ENCODE measurements at regions not wholly inside any gene's neighbourhood (a gene's known extent, or its start where the extent isn't known, plus 50 kb on each side); places are given as distances from the start of the nearest gene placed in this dataset.

DNA sequence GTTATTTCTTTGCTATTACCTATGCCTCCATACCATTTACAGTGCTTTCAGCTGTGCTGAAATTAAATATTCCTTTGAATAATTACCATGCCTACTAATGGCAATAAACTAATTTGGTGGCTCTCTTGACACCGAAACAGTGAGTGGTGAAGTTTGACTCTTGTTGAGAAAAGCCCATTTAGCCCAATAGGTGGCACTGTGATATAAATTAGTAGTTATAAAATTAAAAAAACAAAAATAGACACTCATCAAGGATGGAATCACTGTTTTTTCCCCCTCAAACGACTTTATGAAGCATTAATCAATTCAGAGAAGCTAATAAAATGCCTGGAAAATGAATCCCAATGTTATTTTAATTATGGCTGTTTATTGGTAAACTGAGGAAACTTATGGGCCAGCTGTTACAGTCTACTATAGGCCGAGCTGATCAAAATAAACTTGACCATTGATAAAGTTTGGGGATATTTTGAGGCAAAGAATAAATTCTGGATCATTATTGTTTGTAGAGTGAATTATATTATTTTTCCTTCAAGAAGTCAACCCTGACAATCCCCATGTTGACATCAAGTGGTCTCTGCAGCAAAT, 339.6 kb downstream of the TRIB2 start:
- ATAC-seq: no peak

DNA sequence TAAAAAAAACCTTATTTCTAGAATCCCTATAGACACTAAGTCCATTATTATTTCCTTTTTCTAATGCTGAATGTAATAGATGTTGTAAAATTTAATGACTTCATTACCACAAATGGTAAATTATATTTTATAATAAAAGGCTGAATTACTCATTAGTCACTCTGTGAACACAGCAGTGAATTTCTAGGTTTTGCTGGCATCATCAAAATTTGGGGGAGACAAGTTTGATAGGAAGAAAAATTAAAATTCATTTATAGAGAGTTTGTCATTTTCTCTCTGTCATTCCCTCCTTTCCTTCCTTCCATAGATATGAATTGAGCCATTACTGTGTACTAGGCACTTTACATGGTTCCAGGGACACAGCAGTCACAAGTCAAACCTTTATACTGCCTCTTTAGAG, 340.9 kb downstream of the TRIB2 start:
- no TSS peak for BruUV-seq (replicated peaks)
- POLR2A ChIA-PET: no interaction called here
- intact Hi-C loops (cut with micrococcal nuclease; ENCODE audit: unreplicated experiment): loop anchor here (5.0 kb wide), 1 partner anchor 135 kb away; no protein-coding TSS in a partner anchor

More for the DNA sequence above, 339.6 kb downstream of the TRIB2 start:
- ChIA-PET POLR2A (no interaction called here), CTCF (no interaction called here)
- Histone ChIP-seq H3K27ac (ENCODE audit: low read length) (no peak overlapping the region), H3K27me3 (ENCODE audit: control insufficient read depth, insufficient read depth, low read length) (no peaks in the 10 kb centered on the region; the same call in 1 of the 2 replicates), H3K4me3 (ENCODE audit: low read depth in 2 of 2, low read length in 2 of 2) (no peak overlapping the region), H3K4me1 (ENCODE audit: control insufficient read depth, insufficient read depth, low read length) (no peaks in the 10 kb centered on the region; the same call in 1 of the 2 replicates), H3K9me3 (ENCODE audit: control insufficient read depth, insufficient read depth, low read depth, low read length) (no peaks in the 10 kb centered on the region), H3K36me3 (ENCODE audit: control insufficient read depth, insufficient read depth, low read length) (no peaks in the 10 kb centered on the region)
- BruUV-seq (replicated peaks): no TSS peak
- TF ChIP-seq, protein P1, sequence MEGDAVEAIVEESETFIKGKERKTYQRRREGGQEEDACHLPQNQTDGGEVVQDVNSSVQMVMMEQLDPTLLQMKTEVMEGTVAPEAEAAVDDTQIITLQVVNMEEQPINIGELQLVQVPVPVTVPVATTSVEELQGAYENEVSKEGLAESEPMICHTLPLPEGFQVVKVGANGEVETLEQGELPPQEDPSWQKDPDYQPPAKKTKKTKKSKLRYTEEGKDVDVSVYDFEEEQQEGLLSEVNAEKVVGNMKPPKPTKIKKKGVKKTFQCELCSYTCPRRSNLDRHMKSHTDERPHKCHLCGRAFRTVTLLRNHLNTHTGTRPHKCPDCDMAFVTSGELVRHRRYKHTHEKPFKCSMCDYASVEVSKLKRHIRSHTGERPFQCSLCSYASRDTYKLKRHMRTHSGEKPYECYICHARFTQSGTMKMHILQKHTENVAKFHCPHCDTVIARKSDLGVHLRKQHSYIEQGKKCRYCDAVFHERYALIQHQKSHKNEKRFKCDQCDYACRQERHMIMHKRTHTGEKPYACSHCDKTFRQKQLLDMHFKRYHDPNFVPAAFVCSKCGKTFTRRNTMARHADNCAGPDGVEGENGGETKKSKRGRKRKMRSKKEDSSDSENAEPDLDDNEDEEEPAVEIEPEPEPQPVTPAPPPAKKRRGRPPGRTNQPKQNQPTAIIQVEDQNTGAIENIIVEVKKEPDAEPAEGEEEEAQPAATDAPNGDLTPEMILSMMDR (IDR thresholded peaks at IDR 0.05): peak; percentile 71; the same call in 1 of the 2 replicates
- TF ChIP-seq SIN3A (IDR thresholded peaks at IDR 0.05; ENCODE audit: borderline replicate concordance, insufficient read depth, low read depth, low read length) (no peak), TCF7L2 (IDR thresholded peaks at IDR 0.05; ENCODE audit: low read depth, low read length) (no peak)
- TF ChIP-seq, protein P2, sequence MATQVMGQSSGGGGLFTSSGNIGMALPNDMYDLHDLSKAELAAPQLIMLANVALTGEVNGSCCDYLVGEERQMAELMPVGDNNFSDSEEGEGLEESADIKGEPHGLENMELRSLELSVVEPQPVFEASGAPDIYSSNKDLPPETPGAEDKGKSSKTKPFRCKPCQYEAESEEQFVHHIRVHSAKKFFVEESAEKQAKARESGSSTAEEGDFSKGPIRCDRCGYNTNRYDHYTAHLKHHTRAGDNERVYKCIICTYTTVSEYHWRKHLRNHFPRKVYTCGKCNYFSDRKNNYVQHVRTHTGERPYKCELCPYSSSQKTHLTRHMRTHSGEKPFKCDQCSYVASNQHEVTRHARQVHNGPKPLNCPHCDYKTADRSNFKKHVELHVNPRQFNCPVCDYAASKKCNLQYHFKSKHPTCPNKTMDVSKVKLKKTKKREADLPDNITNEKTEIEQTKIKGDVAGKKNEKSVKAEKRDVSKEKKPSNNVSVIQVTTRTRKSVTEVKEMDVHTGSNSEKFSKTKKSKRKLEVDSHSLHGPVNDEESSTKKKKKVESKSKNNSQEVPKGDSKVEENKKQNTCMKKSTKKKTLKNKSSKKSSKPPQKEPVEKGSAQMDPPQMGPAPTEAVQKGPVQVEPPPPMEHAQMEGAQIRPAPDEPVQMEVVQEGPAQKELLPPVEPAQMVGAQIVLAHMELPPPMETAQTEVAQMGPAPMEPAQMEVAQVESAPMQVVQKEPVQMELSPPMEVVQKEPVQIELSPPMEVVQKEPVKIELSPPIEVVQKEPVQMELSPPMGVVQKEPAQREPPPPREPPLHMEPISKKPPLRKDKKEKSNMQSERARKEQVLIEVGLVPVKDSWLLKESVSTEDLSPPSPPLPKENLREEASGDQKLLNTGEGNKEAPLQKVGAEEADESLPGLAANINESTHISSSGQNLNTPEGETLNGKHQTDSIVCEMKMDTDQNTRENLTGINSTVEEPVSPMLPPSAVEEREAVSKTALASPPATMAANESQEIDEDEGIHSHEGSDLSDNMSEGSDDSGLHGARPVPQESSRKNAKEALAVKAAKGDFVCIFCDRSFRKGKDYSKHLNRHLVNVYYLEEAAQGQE (IDR thresholded peaks at IDR 0.05; ENCODE audit: insufficient read depth in 1 of 2, low read depth in 2 of 2, low read length in 1 of 2): no peak
- in situ Hi-C loops (cut with HindIII; ENCODE audit: low pct_unique_long_range_greater_than_20kb, low sequenced_read_pairs): no loop called here
- intact Hi-C loops (cut with micrococcal nuclease; ENCODE audit: unreplicated experiment): loop anchor here (5.0 kb wide), 1 partner anchor 136 kb away; no protein-coding TSS in a partner anchor
- DNase-seq (ENCODE audit: low read depth, low spot score): no peak

More for the DNA sequence above, 340.9 kb downstream of the TRIB2 start:
- Histone ChIP-seq H3K9me3 (ENCODE audit: control insufficient read depth, insufficient read depth, low read depth, low read length) (no peaks in the 10 kb centered on the region), H3K36me3 (ENCODE audit: control insufficient read depth, insufficient read depth, low read length) (no peaks in the 10 kb centered on the region), H3K4me1 (ENCODE audit: control insufficient read depth, insufficient read depth, low read length) (no peaks in the 10 kb centered on the region; the same call in 1 of the 2 replicates), H3K4me3 (ENCODE audit: low read depth in 2 of 2, low read length in 2 of 2) (no peak overlapping the region), H3K27ac (ENCODE audit: low read length) (no peak overlapping the region), H3K27me3 (ENCODE audit: control insufficient read depth, insufficient read depth, low read length) (no peaks in the 10 kb centered on the region; the same call in 1 of the 2 replicates)
- TF ChIP-seq, protein P2 (IDR thresholded peaks at IDR 0.05; ENCODE audit: insufficient read depth in 1 of 2, low read depth in 2 of 2, low read length in 1 of 2): no peak
- TF ChIP-seq POLR2AphosphoS5 (IDR thresholded peaks at IDR 0.05; ENCODE audit: low read depth, low read length) (no peak), TCF7L2 (IDR thresholded peaks at IDR 0.05; ENCODE audit: low read depth, low read length) (no peak), SIN3A (IDR thresholded peaks at IDR 0.05; ENCODE audit: borderline replicate concordance, insufficient read depth, low read depth, low read length) (no peak)
- TF ChIP-seq, protein P1 (IDR thresholded peaks at IDR 0.05): no peak
- DNase-seq (ENCODE audit: low read depth, low spot score): no peak
- in situ Hi-C loops (cut with HindIII; ENCODE audit: low pct_unique_long_range_greater_than_20kb, low sequenced_read_pairs): no loop called here
- no peak for ATAC-seq
- CTCF ChIA-PET: no interaction called here

Data from Panc1 (cell line).